IMR-90 (cell line): ENCODE measurements at regions not wholly inside any gene's neighbourhood (a gene's known extent, or its start where the extent isn't known, plus 50 kb on each side); places are given as distances from the start of the nearest gene placed in this dataset.

ENCODE experiments used
- ATAC-seq: fragments of 200-7000 bp; cut with Tn5 transposase; 2 replicates; pipeline ENCODE4 v1.9.1; 2020; ENCODE audit warnings: low read depth, mild to moderate bottlenecking, moderate library complexity
- BruUV-seq: library from RNA; stranded (reverse); fragments of 400-500 nt; replicated peaks from 2 replicates; lab custom pipeline; 2021; lab: Mats Ljungman, UMichigan
- CTCF ChIA-PET: fragments of 300-600 bp; formaldehyde crosslinking; extraction: SDS; loops from one replicate; lab custom pipeline; 2021; ENCODE audit warnings: antibody characterized with exemption; lab: Yijun Ruan, JAX
- POLR2A ChIA-PET: fragments of 300-600 bp; sonication (Branson Sonifier 250); formaldehyde crosslinking; loops from one replicate; lab custom pipeline; 2022; ENCODE audit warnings: antibody characterized with exemption; ENCODE audit not compliant: unreplicated experiment; lab: Charles Lee
- DNase-seq: peaks from one replicate; pipeline ENCODE4 v3.0.0; 2013
- H2AFZ ChIP-seq: replicated peaks from 2 replicates; pipeline ENCODE3; 2013; ENCODE audit warnings: low read length, mild to moderate bottlenecking; ENCODE audit not compliant: poor library complexity
- H2AK5ac ChIP-seq: 2 replicates; pipeline ENCODE4 v1.6.1; 2013; ENCODE audit warnings: low read depth, low read length, inconsistent platforms
- H2AK9ac ChIP-seq: replicated peaks from 2 replicates; pipeline ENCODE3; 2013; ENCODE audit warnings: mild to moderate bottlenecking, low read depth, low read length, moderate library complexity; ENCODE audit not compliant: poor library complexity
- H2BK120ac ChIP-seq: 2 replicates; pipeline ENCODE4 v1.6.1; 2013; ENCODE audit warnings: low read depth, low read length, inconsistent platforms
- H2BK15ac ChIP-seq: 3 replicates; pipeline ENCODE4 v1.6.1; 2013; ENCODE audit warnings: low read depth, low read length, inconsistent platforms
- H2BK20ac ChIP-seq: 2 replicates; pipeline ENCODE4 v1.6.1; 2013; ENCODE audit warnings: low read depth, mild to moderate bottlenecking, inconsistent platforms, low read length, moderate library complexity
- H2BK5ac ChIP-seq: 2 replicates; pipeline ENCODE4 v1.6.1; 2013; ENCODE audit warnings: mild to moderate bottlenecking, low read depth, low read length, inconsistent platforms; ENCODE audit not compliant: poor library complexity, severe bottlenecking
- H3K14ac ChIP-seq: replicated peaks from 2 replicates; pipeline ENCODE4 v1.6.1; 2013; ENCODE audit warnings: low read depth, low read length, inconsistent platforms
- H3K18ac ChIP-seq: 2 replicates; pipeline ENCODE4 v1.6.1; 2013; ENCODE audit warnings: low read depth, low read length, control low read depth
- H3K23ac ChIP-seq: 2 replicates; pipeline ENCODE4 v1.6.1; 2013; ENCODE audit warnings: low read depth, low read length, inconsistent platforms
- H3K27ac ChIP-seq: 2 replicates; pipeline ENCODE4 v1.5.1; 2013; ENCODE audit warnings: mild to moderate bottlenecking, control low read depth, low read length; ENCODE audit not compliant: insufficient read depth
- H3K27me3 ChIP-seq: 2 replicates; pipeline ENCODE4 v1.6.1; 2013; ENCODE audit warnings: low read length; ENCODE audit not compliant: control insufficient read depth, insufficient read depth
- H3K36me3 ChIP-seq: 2 replicates; pipeline ENCODE4 v1.6.1; 2013; ENCODE audit warnings: low read length, mixed read lengths; ENCODE audit not compliant: control insufficient read depth, insufficient read depth
- H3K4ac ChIP-seq: 2 replicates; pipeline ENCODE4 v1.6.1; 2013; ENCODE audit warnings: low read depth, low read length, inconsistent platforms
- H3K4me1 ChIP-seq: 2 replicates; pipeline ENCODE4 v1.6.1; 2013; ENCODE audit warnings: low read length, mixed read lengths; ENCODE audit not compliant: control insufficient read depth, insufficient read depth
- H3K4me2 ChIP-seq: 2 replicates; pipeline ENCODE4 v1.6.1; 2013; ENCODE audit warnings: low read depth, mild to moderate bottlenecking, control low read depth, low read length, moderate library complexity
- H3K4me3 ChIP-seq: 2 replicates; pipeline ENCODE4 v1.5.1; 2013; ENCODE audit warnings: low read depth, mild to moderate bottlenecking, control low read depth, low read length, moderate library complexity; ENCODE audit not compliant: insufficient read depth
- H3K56ac ChIP-seq: 2 replicates; pipeline ENCODE4 v1.6.1; 2013; ENCODE audit warnings: low read length, inconsistent platforms; ENCODE audit not compliant: insufficient read depth; ENCODE audit errors: extremely low read depth
- H3K79me1 ChIP-seq, 2 experiments: 2 replicates each; pipeline ENCODE4 v1.6.1; 2013; ENCODE audit warnings: low read length in 2 of 2, inconsistent platforms in 1 of 2, low read depth in 1 of 2
- H3K9ac ChIP-seq: 2 replicates; pipeline ENCODE4 v1.6.1; 2013; ENCODE audit warnings: low read depth, low read length, control low read depth
- H3K9me1 ChIP-seq: 2 replicates; pipeline ENCODE4 v1.6.1; 2013; ENCODE audit warnings: low read length, inconsistent platforms; ENCODE audit not compliant: insufficient read depth
- H3K9me3 ChIP-seq: 2 replicates; pipeline ENCODE4 v1.6.1; 2013; ENCODE audit warnings: low read length; ENCODE audit not compliant: control insufficient read depth, insufficient read depth
- H4K20me1 ChIP-seq: 2 replicates; pipeline ENCODE4 v1.6.1; 2013; ENCODE audit warnings: low read length, inconsistent platforms; ENCODE audit not compliant: insufficient read depth
- H4K5ac ChIP-seq: 2 replicates; pipeline ENCODE4 v1.6.1; 2013; ENCODE audit warnings: mild to moderate bottlenecking, low read depth, low read length, control low read depth
- H4K8ac ChIP-seq, 2 experiments: 2 replicates each; pipeline ENCODE4 v1.6.1; 2013; ENCODE audit warnings: low read depth in 2 of 2, low read length in 2 of 2, control low read depth in 1 of 2, inconsistent platforms in 1 of 2
- H4K91ac ChIP-seq: 2 replicates; pipeline ENCODE4 v1.6.1; 2013; ENCODE audit warnings: low read depth, low read length, inconsistent platforms; ENCODE audit not compliant: insufficient read depth
- FOS ChIP-seq: fragments of 150-350 bp; IDR thresholded peaks from 2 replicates; pipeline ENCODE4 v1.6.1; 2016; ENCODE audit warnings: low read depth, low read length
- MAZ ChIP-seq: IDR thresholded peaks from 2 replicates; pipeline ENCODE4 v1.6.1; 2012; ENCODE audit warnings: low read depth, mild to moderate bottlenecking, low read length, improper control_type of control experiment, moderate library complexity, borderline replicate concordance
- WGBS, 2 experiments: methylation state at CpG; one replicate each; pipeline versions ENCODE4 v1.1.5 to v1.1.7; 2013; ENCODE audit warnings: missing lambda C conversion rate in 2 of 2; ENCODE audit not compliant: insufficient read length in 1 of 2; ENCODE audit errors: extremely low coverage in 2 of 2; 5-methylcytosine and 5-hydroxymethylcytosine counted together
- dilution Hi-C: fragments of 300-500 bp; cut with HindIII; formaldehyde crosslinking; loops from one replicate; pipeline ENCODE4 v1.14.3; 2018; ENCODE audit warnings: low sequenced_read_pairs; ENCODE audit not compliant: unreplicated experiment
- in situ Hi-C: fragments of 300-500 bp; cut with MboI; formaldehyde crosslinking; loops from 3 replicates; pipeline ENCODE4 v1.14.3; 2019; ENCODE audit warnings: low sequenced_read_pairs, inconsistent platforms, mixed read lengths
- intact Hi-C: fragments of 100-400 bp; cut with micrococcal nuclease; formaldehyde crosslinking; loops from 2 replicates; pipeline ENCODE4 v1.10.0; 2022
- TF ChIP-seq, protein P1 (sequence below): fragments of 150-350 bp; IDR thresholded peaks from 2 replicates; pipeline ENCODE4 v1.6.1; 2016; ENCODE audit warnings: low read depth, mild to moderate bottlenecking, low read length, moderate library complexity, borderline replicate concordance
- TF ChIP-seq, protein P2 (sequence below): conservative IDR thresholded peaks from 2 replicates; pipeline ENCODE4 v1.5.1; 2012; ENCODE audit warnings: mild to moderate bottlenecking, low read depth, low read length, improper control_type of control experiment

GRCh38 chr4:89598602-89599001 is 238.4 kb downstream of the SNCA start:
- Histone ChIP-seq H3K23ac (no peak overlapping the region), H2BK5ac (no peak overlapping the region), H3K4me3 (no peak overlapping the region), H3K9me1 (no peaks in the 10 kb centered on the region), H2AK9ac (no peak overlapping the region), H3K79me1 (no peaks in the 10 kb centered on the region), H3K4me1 (no peaks in the 10 kb centered on the region), H3K9me3 (no peaks in the 10 kb centered on the region), H3K27ac (no peak overlapping the region), H3K4me2 (no peak overlapping the region), H4K5ac (no peak overlapping the region), H3K9ac (no peak overlapping the region), H3K14ac (no peak overlapping the region), H3K27me3 (no peaks in the 10 kb centered on the region), H2BK120ac (no peak overlapping the region), H3K4ac (no peak overlapping the region), H2AFZ (no peak overlapping the region), H4K20me1 (no peaks in the 10 kb centered on the region), H3K18ac (no peak overlapping the region), H2BK20ac (no peak overlapping the region), H4K91ac (no peak overlapping the region), H4K8ac (no peak overlapping the region), H3K36me3 (no peaks in the 10 kb centered on the region), H3K56ac (no peak overlapping the region), H2BK15ac (no peak overlapping the region), H2AK5ac (no peak overlapping the region)
- dilution Hi-C loops (no loop called here), in situ Hi-C loops (no loop called here), intact Hi-C loops (no loop called here)
- no CpG with 5 or more reads among the region's 1 CpG for WGBS, 2 experiments
- BruUV-seq: no TSS peak
- ATAC-seq (peak; percentile 27; the same call in 1 of the 2 replicates), DNase-seq (peak; percentile 17)
- ChIA-PET CTCF (no interaction called here), POLR2A (no interaction called here)
- no peak for TF ChIP-seq MAZ
- TF ChIP-seq, protein P1, sequence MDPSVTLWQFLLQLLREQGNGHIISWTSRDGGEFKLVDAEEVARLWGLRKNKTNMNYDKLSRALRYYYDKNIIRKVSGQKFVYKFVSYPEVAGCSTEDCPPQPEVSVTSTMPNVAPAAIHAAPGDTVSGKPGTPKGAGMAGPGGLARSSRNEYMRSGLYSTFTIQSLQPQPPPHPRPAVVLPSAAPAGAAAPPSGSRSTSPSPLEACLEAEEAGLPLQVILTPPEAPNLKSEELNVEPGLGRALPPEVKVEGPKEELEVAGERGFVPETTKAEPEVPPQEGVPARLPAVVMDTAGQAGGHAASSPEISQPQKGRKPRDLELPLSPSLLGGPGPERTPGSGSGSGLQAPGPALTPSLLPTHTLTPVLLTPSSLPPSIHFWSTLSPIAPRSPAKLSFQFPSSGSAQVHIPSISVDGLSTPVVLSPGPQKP: no peak
- no peak for TF ChIP-seq FOS
- TF ChIP-seq, protein P2, sequence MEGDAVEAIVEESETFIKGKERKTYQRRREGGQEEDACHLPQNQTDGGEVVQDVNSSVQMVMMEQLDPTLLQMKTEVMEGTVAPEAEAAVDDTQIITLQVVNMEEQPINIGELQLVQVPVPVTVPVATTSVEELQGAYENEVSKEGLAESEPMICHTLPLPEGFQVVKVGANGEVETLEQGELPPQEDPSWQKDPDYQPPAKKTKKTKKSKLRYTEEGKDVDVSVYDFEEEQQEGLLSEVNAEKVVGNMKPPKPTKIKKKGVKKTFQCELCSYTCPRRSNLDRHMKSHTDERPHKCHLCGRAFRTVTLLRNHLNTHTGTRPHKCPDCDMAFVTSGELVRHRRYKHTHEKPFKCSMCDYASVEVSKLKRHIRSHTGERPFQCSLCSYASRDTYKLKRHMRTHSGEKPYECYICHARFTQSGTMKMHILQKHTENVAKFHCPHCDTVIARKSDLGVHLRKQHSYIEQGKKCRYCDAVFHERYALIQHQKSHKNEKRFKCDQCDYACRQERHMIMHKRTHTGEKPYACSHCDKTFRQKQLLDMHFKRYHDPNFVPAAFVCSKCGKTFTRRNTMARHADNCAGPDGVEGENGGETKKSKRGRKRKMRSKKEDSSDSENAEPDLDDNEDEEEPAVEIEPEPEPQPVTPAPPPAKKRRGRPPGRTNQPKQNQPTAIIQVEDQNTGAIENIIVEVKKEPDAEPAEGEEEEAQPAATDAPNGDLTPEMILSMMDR: 0 out of 2 replicates have a peak, but pooled peaks have one; percentile 19
